Ammon's horn (tissue), 1 donor: ENCODE measurements at regions not wholly inside any gene's neighbourhood (a gene's known extent, or its start where the extent isn't known, plus 50 kb on each side); places are given as distances from the start of the nearest gene placed in this dataset.
A peak's percentile ranks its signal among the peaks of the same experiment; 100 is the strongest.

Experiments used
- DNase-seq: peaks from one replicate; pipeline ENCODE4 v3.0.0-alpha.2; 2016; ENCODE audit warnings: low spot score

GRCh38 chr6:168384045-168385036 lies 56.6 kb upstream of the SMOC2 start:
- DNase-seq, result no peak

DNA sequence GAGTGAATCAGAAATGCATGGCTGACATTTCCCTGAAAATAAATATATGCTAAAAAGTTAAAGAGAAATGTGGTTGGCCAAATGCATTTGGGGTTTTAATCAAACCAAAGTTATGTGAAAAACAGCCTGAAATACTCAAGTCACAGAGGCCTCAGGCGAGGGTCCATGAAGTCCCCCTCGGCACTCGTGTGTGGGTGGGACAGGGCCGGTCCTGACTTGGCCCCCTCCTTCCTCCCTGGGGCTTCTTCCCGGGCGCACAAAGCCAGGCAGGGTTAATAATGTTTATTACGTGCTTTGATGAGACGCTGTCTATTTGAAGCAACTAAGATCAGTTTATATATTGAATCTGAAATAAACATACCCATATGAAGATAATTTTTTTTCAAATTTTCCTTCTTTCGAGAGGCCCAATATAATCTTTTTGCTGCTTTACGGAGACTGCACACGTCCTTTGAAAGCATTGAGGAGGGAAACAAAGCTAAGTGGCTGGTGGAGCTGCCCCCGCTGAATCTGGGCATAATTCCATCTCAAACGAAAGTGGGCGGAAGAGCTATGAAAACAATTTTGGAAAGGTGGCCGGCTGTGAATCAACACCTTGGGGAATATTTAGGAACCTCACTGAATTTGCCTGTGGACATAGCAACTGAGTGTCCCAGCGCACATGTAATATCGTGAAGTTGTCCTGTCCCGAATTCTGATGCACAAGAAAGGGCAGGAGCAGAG lies 55.8 kb upstream of the SMOC2 start:
- DNase-seq, result peak; percentile 27

DNA sequence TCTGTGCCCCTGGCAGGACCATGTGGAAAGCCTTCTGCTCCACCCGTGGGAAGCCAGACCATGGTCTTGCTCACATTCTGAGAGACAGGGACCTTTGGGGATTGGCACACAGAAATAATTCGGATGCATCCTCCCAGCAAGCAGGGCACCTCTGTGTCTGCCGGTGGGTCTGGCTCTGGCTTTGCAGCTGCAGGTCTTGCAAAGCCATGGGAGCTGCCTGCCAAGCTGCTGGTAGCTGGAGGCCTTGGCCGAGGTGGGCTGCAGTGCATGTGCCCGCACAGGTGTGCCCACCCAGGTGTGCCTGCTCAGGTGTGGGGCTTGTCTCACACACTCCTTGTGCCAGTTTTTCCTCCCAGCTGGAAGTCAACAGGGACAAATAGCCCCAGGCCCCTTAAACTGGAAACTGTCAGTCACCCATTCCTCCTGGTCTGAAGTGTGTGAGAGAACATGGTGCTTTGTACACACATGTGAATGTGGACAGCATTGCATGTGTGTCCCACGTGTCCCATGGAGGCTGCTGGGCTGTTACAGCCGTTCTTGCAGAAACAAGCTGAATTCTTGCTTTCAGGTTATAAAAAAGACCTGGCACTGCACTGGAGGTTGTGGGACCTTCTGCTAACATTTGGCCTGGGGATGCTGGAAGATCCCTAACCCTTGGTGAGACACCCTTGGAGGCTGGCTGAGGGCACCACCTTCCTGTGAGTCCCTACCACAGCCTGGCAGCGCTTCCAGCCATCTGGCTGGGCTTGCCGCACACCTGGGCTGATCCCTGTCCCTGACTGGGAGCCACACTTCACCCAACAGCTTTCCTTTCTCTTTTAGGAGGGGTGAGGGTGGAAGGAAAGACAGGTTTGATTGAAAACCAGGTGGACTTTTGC lies 54.9 kb upstream of the SMOC2 start:
- DNase-seq, result no peak

DNA sequence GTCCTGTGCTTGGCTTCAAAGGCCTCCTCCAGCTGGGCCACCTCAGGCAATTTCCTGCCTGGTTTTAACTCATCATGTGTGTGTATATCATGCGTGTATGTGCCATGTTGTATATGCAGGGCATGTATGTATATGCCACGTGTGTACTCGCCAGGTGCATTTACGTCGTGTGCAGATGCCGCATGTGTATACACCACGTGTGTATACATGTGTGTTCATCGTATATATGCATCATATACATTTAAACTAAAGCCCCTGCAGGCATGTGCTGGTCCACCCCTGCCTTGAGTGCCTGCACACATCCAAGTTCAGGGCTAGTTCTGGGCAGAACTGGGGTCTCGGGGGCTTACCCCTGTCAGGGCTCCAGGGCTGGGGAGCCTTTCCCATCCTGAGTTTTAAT lies 54.0 kb upstream of the SMOC2 start:
- no peak for DNase-seq

GRCh38 chr6:168387426-168387825 lies 53.6 kb upstream of the SMOC2 start:
- no peak for DNase-seq

- no peak for DNase-seq
Observed at GRCh38 chr6:168387911-168388310, 53.1 kb upstream of the SMOC2 start.

DNA sequence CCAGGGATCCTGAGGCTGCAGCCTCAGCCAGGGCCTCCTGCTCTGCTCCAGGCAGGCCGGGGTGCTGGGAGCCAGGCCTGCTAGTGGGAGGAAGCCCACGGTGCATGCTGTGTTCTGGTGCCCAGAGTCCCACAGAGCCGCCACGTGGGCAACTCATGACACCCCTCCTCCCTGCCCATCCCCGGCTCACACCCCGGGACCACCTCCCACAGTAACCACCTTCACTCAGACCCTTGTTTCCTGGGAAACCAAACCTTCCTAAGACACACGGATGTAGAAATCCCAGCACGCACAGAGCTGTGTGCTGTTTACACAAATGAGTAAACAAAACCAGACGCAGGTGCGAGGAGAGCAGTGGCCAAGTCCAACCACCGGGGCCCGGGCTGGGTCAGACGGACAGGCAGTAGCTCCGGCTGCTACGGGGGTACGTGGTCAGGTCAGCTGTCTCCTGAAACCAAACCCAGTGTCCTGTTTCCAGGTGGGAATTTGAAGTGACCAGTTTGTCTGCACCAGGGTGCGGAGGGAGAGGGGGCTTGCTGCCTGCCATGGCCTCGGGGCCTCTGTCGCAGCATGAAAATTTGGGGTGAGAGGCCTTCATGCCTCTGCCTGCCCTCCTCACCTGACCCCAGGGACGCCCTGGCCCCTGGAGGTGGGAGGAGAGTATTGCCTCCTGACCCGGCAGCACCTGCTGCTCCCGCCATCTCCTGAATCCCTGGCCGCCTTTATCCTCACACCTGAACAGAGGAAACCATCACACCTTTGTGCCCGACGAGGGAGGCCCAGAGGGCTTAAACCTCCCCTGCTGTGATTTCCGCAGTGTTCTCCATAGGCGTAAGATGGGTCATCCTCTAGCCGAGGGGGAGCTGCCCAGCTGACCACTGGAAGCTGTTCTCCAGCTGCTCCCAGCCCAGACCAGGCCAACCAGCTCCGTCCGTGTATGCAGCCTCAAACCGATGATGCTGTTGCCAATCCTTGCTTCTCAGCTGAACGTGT lies 52.0 kb upstream of the SMOC2 start:
- DNase-seq, result no peak

GRCh38 chr6:168390749-168391420 lies 50.1 kb upstream of the SMOC2 start:
- DNase-seq, result no peak
